Thyroid gland (tissue), 4 donors: ENCODE measurements at regions not wholly inside any gene's neighbourhood (a gene's known extent, or its start where the extent isn't known, plus 50 kb on each side); places are given as distances from the start of the nearest gene placed in this dataset.

Source experiments
- DNase-seq, 2 donors: peaks; one replicate each; pipeline ENCODE4 v3.0.0-alpha.2; 2019
- H3K27ac ChIP-seq, 3 donors: fragments of 200-600 bp; sonication (generic); 1 replicate in 2 of 3; 2 replicates in 1 of 3; pipeline ENCODE4 v1.5.1; 2016 to 2019; ENCODE audit warnings: mild to moderate bottlenecking in 1 of 3, moderate library complexity in 1 of 3
- H3K27me3 ChIP-seq: fragments of 200-600 bp; sonication (generic); one replicate; pipeline ENCODE4 v1.5.1; 2019
- H3K36me3 ChIP-seq, 2 donors: fragments of 200-600 bp; sonication (generic); one replicate each; pipeline ENCODE4 v1.5.1; 2016 to 2019
- H3K4me1 ChIP-seq, 2 donors: fragments of 200-600 bp; sonication (generic); one replicate each; pipeline ENCODE4 v1.5.1; 2017 to 2019
- H3K4me3 ChIP-seq, 3 donors: fragments of 200-600 bp; sonication (generic); replicated peaks in 1 of 3; 1 replicate in 2 of 3; 2 replicates in 1 of 3; pipeline ENCODE4 v1.5.1; 2016; ENCODE audit warnings: mild to moderate bottlenecking in 1 of 3
- H3K9me3 ChIP-seq: fragments of 200-600 bp; sonication (generic); one replicate; pipeline ENCODE4 v1.5.1; 2017
- POLR2A ChIP-seq, 2 donors: fragments of 450-650 bp; IDR thresholded peaks; one replicate each; pipeline ENCODE4 v1.6.1; 2017; ENCODE audit warnings: antibody characterized with exemption in 2 of 2, mild to moderate bottlenecking in 2 of 2, moderate library complexity in 1 of 2
- WGBS, 2 donors: methylation state at CpG; one replicate each; pipeline ENCODE4 v1.1.5; 2017; 5-methylcytosine and 5-hydroxymethylcytosine counted together
- intact Hi-C: fragments of 100-400 bp; cut with DNase I; formaldehyde crosslinking; loops from one replicate; pipeline ENCODE4 v1.15.1; 2023
- TF ChIP-seq, protein P1 (sequence below), 6 experiments: fragments of 200-600 bp in 3 of 6; fragments of 450-650 bp in 3 of 6; sonication (generic) in 3 of 6; IDR thresholded peaks; one replicate each; pipeline ENCODE4 v1.5.1; 2016 to 2019; ENCODE audit warnings: antibody characterized with exemption in 6 of 6, mild to moderate bottlenecking in 2 of 6, inconsistent platforms in 1 of 6, moderate library complexity in 1 of 6

DNA sequence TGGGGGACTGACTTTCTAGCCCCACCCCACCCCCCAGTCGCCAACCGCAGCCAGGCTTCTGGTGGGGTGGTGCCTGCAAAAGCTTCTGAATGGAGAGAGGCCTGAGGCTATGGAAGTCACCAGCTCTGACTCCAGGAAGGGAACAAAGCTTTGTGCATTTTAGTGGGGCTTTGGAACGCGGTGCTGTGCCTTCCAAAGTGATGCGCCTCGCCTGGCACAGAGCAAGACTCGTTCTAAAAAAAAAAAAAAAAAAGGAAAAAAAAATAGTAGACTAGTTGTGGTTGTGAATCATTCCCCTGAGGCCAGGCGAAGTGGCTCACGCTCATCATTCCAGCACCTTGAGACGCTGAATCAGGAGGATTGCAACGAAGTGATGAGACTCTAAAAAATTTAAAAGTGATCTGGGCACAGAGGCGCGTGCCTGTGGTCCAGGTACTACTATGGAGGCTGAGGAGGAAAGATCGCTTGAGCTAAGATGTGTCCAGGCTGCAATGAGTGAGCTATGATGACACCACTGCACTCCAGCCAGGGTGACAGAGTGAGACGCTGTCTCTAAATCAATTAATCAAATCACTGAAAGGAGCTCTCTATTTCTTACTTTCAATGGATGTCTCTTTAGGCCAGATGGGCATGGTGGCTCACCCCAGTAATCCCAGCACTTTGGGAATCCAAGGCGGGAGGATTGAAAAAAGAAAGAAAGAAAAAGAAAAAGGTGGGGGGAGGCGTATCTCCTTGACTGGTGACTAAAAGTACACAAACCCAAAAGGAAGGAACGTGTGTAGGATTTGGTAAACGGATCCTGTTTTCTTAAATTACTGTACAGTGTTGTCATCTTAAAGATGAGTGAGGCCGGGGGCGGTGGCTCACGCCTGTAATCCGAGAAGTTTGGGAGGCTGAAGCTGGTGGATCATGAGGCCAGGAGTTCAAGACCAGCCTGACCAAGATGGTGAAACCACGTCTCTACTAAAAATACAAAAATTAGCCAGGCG, 259.6 kb upstream of the ALG10B start:
- H3K36me3 ChIP-seq = no peaks in the 10 kb centered on the region
- H3K9me3 ChIP-seq = no peaks in the 10 kb centered on the region
- intact Hi-C loops = no loop called here
- no peak for DNase-seq
- no peak for TF ChIP-seq POLR2A (IDR thresholded peaks at IDR 0.05)
- TF ChIP-seq, protein P1, sequence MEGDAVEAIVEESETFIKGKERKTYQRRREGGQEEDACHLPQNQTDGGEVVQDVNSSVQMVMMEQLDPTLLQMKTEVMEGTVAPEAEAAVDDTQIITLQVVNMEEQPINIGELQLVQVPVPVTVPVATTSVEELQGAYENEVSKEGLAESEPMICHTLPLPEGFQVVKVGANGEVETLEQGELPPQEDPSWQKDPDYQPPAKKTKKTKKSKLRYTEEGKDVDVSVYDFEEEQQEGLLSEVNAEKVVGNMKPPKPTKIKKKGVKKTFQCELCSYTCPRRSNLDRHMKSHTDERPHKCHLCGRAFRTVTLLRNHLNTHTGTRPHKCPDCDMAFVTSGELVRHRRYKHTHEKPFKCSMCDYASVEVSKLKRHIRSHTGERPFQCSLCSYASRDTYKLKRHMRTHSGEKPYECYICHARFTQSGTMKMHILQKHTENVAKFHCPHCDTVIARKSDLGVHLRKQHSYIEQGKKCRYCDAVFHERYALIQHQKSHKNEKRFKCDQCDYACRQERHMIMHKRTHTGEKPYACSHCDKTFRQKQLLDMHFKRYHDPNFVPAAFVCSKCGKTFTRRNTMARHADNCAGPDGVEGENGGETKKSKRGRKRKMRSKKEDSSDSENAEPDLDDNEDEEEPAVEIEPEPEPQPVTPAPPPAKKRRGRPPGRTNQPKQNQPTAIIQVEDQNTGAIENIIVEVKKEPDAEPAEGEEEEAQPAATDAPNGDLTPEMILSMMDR (IDR thresholded peaks at IDR 0.05) = no peak
- no peak overlapping the region for H3K4me3 ChIP-seq
- no peaks in the 10 kb centered on the region for H3K27me3 ChIP-seq
- WGBS, 2 donors = 72 to 79% methylated on average over 25 of the region's 25 CpGs
- H3K27ac ChIP-seq = no peak overlapping the region
- no peaks in the 10 kb centered on the region for H3K4me1 ChIP-seq

DNA sequence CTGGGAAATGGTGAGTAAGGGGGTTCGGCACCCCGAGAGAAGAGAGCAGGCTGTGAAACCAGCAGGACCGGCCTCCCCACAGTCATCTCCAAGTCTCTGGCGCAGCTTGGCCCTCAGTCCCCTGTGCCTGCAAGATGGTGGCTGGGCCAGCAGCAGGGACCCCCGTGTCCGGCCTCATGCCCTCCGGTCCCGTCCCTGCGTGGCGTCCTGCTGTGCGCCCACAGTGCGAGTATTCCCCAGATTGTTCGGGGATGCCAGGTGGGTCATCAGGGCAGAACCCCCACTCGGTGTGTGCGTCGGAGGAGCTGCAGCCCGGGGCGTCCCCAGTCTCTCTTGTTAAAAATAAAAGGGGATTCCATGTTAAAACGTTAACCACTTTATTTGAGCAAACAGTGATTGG, 216.9 kb upstream of the ALG10B start:
- WGBS, 2 donors = 94% methylated on average over 14 to 19 of the region's 19 CpGs
- Histone ChIP-seq H3K27ac (no peak overlapping the region), H3K36me3 (no peaks in the 10 kb centered on the region), H3K4me3 (no peak overlapping the region), H3K27me3 (no peaks in the 10 kb centered on the region), H3K9me3 (no peaks in the 10 kb centered on the region), H3K4me1 (no peaks in the 10 kb centered on the region)
- no peak for DNase-seq
- intact Hi-C loops = no loop called here
- TF ChIP-seq, protein P1 (IDR thresholded peaks at IDR 0.05) = no peak
- no peak for TF ChIP-seq POLR2A (IDR thresholded peaks at IDR 0.05)

DNA sequence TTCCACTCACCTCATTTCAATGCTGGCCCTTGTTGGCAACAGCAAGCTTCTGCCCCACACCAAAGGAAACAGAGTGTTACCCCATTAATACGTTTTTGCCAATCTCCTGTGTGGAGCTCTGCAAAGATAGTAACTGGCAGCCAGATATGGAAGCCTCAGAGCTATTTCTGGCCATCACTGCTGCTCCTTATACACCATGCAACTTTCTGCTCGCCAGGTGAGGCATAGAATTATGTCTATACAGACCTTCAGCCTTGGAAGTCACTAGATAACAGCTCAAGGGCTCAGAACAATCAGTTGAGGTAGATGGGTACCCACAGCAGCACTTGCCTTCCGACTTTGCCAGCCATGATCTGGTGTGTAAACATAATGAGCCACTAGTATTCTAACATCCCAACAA, 214.8 kb upstream of the ALG10B start:
- no peaks in the 10 kb centered on the region for H3K36me3 ChIP-seq
- H3K4me1 ChIP-seq = no peaks in the 10 kb centered on the region
- DNase-seq = no peak
- WGBS, 2 donors = 17 to 20% methylated on average over 3 of the region's 3 CpGs
- intact Hi-C loops = no loop called here
- H3K27me3 ChIP-seq = no peaks in the 10 kb centered on the region
- TF ChIP-seq POLR2A (IDR thresholded peaks at IDR 0.05) = no peak
- TF ChIP-seq, protein P1 (IDR thresholded peaks at IDR 0.05) = no peak
- no peak overlapping the region for H3K4me3 ChIP-seq
- H3K9me3 ChIP-seq = no peaks in the 10 kb centered on the region
- no peak overlapping the region for H3K27ac ChIP-seq

DNA sequence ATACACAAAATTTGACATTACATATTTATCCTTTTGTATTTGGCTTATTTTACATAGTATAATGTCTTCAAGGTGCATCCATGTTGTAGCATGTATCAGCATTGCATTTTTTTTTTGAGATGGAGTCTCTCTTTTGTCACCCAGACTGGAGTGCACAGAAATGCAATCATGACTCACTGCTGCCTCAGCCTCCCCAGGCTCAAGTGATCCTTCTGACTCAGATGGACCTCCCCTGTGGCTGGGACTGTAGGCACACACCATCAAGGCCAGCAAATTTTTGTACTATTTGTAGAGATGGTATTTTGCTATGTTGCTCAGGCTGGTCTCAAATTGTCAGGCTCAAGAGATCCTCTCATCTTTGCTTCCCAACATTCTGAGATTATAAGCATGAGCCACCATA, 214.4 kb upstream of the ALG10B start:
- Histone ChIP-seq H3K9me3 (no peaks in the 10 kb centered on the region), H3K27me3 (no peaks in the 10 kb centered on the region), H3K36me3 (no peaks in the 10 kb centered on the region), H3K27ac (no peak overlapping the region), H3K4me3 (no peak overlapping the region), H3K4me1 (no peaks in the 10 kb centered on the region)
- intact Hi-C loops = no loop called here
- TF ChIP-seq, protein P1 (IDR thresholded peaks at IDR 0.05) = no peak
- TF ChIP-seq POLR2A (IDR thresholded peaks at IDR 0.05) = no peak
- no peak for DNase-seq

DNA sequence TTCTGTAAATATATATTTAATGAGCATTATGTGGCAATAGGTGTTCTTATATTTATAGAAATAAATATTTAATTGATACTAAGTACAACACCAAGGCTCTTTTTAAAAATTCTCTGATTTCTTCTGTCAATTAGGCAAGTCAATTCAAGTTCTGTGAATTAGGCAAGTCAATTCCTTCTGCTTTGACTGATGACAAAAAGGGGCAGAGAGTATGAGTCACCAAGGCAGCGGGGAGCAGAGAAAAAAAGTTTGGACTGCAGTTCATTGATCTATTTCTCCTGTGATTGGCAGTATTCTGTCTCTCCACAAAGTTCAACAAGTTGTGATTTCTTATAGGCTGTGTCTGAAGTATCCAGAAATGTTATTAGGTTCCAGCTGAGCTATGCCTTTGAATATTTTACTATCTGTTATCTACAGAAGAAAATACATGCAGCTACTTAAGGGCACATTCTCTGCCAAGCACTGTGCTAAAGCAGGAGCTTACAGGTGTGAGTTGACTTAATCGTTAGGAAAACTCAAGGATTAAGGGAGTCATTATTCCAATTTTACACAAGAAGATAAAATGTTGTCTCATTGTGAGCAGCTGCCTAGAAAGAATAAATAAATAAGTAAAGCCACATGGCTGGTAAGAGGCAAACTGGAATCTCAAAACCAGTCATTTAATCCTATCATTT, 206.4 kb upstream of the ALG10B start:
- no peak for DNase-seq
- Histone ChIP-seq H3K9me3 (no peaks in the 10 kb centered on the region), H3K4me1 (no peaks in the 10 kb centered on the region), H3K27me3 (no peaks in the 10 kb centered on the region), H3K27ac (no peak overlapping the region), H3K36me3 (no peaks in the 10 kb centered on the region), H3K4me3 (no peak overlapping the region)
- intact Hi-C loops = no loop called here
- WGBS, 2 donors = 78% methylated on average over 2 of the region's 2 CpGs
- TF ChIP-seq, protein P1 (IDR thresholded peaks at IDR 0.05) = no peak
- TF ChIP-seq POLR2A (IDR thresholded peaks at IDR 0.05) = no peak
